HCT116 (cell line): ENCODE measurements at regions not wholly inside any gene's neighbourhood (a gene's known extent, or its start where the extent isn't known, plus 50 kb on each side); places are given as distances from the start of the nearest gene placed in this dataset.

Experiments used
- ATAC-seq: fragments of 200-7000 bp; cut with Tn5 transposase; 2 replicates; pipeline ENCODE4 v1.9.1; 2020; ENCODE audit warnings: mild to moderate bottlenecking, moderate library complexity
- BruUV-seq: library from RNA; stranded (reverse); fragments of 400-500 nt; replicated peaks from 2 replicates; lab custom pipeline; 2021; lab: Mats Ljungman, UMichigan
- CTCF ChIA-PET: fragments of 300-600 bp; sonication (Branson Sonifier 250); formaldehyde crosslinking; loops from one replicate; lab custom pipeline; 2021; ENCODE audit warnings: antibody characterized with exemption; lab: Charles Lee
- POLR2A ChIA-PET: fragments of 300-600, 350-600 bp; sonication (Branson Sonifier 250); formaldehyde crosslinking; loops from one replicate; lab custom pipeline; 2021; ENCODE audit warnings: antibody characterized with exemption; lab: Charles Lee
- RAD21 ChIA-PET, 2 experiments: fragments of 300-600 bp; sonication (Branson Sonifier 250); formaldehyde crosslinking; loops; one replicate each; lab custom pipeline; 2023; ENCODE audit warnings: low total read pairs in 2 of 2; ENCODE audit not compliant: uncharacterized antibody in 2 of 2, unreplicated experiment in 2 of 2, low non-redundant PET in 1 of 2; lab: Charles Lee
- DNase-seq: peaks from one replicate; pipeline ENCODE4 v3.0.0-alpha.2; 2010; ENCODE audit warnings: low read depth, low spot score
- H2AFZ ChIP-seq: fragments of 200-600 bp; shearing (Covaris generic), sonication (generic); 2 replicates; pipeline ENCODE4 v1.6.1; 2017; ENCODE audit warnings: low read depth, mixed run types, mixed read lengths, antibody characterized with exemption, low read length; ENCODE audit not compliant: poor library complexity, severe bottlenecking
- H3K27ac ChIP-seq: 2 replicates; pipeline ENCODE4 v1.5.1; 2012; ENCODE audit warnings: low read depth, low read length
- H3K27me3 ChIP-seq: fragments of 200-600 bp; sonication (generic); 2 replicates; pipeline ENCODE4 v1.6.1; 2016; ENCODE audit warnings: mixed run types, low read length, mixed read lengths; ENCODE audit not compliant: insufficient read depth
- H3K36me3 ChIP-seq, 2 experiments: fragments of 200-500 bp in 1 of 2; fragments of 200-600 bp in 1 of 2; sonication (Bioruptor generic) in 1 of 2; sonication (generic) in 1 of 2; 2 replicates each; pipeline versions ENCODE4 v1.5.1 to v1.6.1; 2014 to 2016; ENCODE audit warnings: low read length in 2 of 2, inconsistent platforms in 1 of 2, mixed read lengths in 1 of 2, mixed run types in 1 of 2; ENCODE audit not compliant: insufficient read depth in 2 of 2, control insufficient read depth in 1 of 2
- H3K4me1 ChIP-seq, 2 experiments: fragments of 200-600 bp in 1 of 2; sonication (generic) in 1 of 2; 2 replicates each; pipeline versions ENCODE4 v1.5.1 to v1.6.1; 2012 to 2017; ENCODE audit warnings: low read length in 2 of 2, inconsistent platforms in 1 of 2, mild to moderate bottlenecking in 1 of 2, mixed read lengths in 1 of 2, mixed run types in 1 of 2, moderate library complexity in 1 of 2; ENCODE audit not compliant: insufficient read depth in 2 of 2, control insufficient read depth in 1 of 2
- H3K4me2 ChIP-seq: fragments of 200-600 bp; sonication (generic); 2 replicates; pipeline ENCODE4 v1.6.1; 2017; ENCODE audit warnings: mixed run types, low read length, mixed read lengths
- H3K4me3 ChIP-seq, 2 experiments: fragments of 200-600 bp in 1 of 2; sonication (generic) in 1 of 2; replicated peaks in 1 of 2; 2 replicates each; pipeline ENCODE4 v1.5.1; 2011 to 2016; ENCODE audit warnings: low read length in 2 of 2, control low read depth in 1 of 2, low read depth in 1 of 2, mild to moderate bottlenecking in 1 of 2, mixed read lengths in 1 of 2, mixed run types in 1 of 2
- H3K79me2 ChIP-seq: fragments of 200-600 bp; sonication (generic); 2 replicates; pipeline ENCODE4 v1.6.1; 2017; ENCODE audit warnings: mild to moderate bottlenecking, mixed run types, low read length, moderate library complexity, mixed read lengths; ENCODE audit not compliant: insufficient read depth
- H3K9ac ChIP-seq: fragments of 200-600 bp; sonication (generic); 2 replicates; pipeline ENCODE4 v1.6.1; 2016; ENCODE audit warnings: low read length, mixed read lengths
- H3K9me2 ChIP-seq: fragments of 200-600 bp; sonication (generic), shearing (Covaris generic); 2 replicates; pipeline ENCODE4 v1.6.1; 2017; ENCODE audit warnings: mixed run types, mild to moderate bottlenecking, moderate library complexity; ENCODE audit not compliant: insufficient read depth
- H3K9me3 ChIP-seq, 2 experiments: fragments of 200-500 bp in 1 of 2; fragments of 200-600 bp in 1 of 2; sonication (Bioruptor generic) in 1 of 2; sonication (generic) in 1 of 2; 2 replicates each; pipeline ENCODE4 v1.6.1; 2014 to 2017; ENCODE audit warnings: low read length in 2 of 2, mixed read lengths in 2 of 2, inconsistent platforms in 1 of 2, low read depth in 1 of 2, mild to moderate bottlenecking in 1 of 2, mixed run types in 1 of 2, moderate library complexity in 1 of 2; ENCODE audit not compliant: control insufficient read depth in 1 of 2, insufficient read depth in 1 of 2
- H4K20me1 ChIP-seq: fragments of 200-600 bp; sonication (generic), shearing (Covaris generic); 2 replicates; pipeline ENCODE4 v1.6.1; 2017; ENCODE audit warnings: mixed run types, mild to moderate bottlenecking, moderate library complexity; ENCODE audit not compliant: insufficient read depth
- CBX3 ChIP-seq: IDR thresholded peaks from 2 replicates; pipeline ENCODE4 v1.6.1; 2012; ENCODE audit warnings: low read depth
- CEBPB ChIP-seq: IDR thresholded peaks from 2 replicates; pipeline ENCODE4 v1.6.1; 2012; ENCODE audit warnings: low read depth
- CTCF ChIP-seq, 3 experiments: fragments of 200-600 bp in 1 of 3; sonication (generic) in 1 of 3; IDR thresholded peaks in 2 of 3; conservative IDR thresholded peaks in 1 of 3; 2 replicates each; pipeline ENCODE4 v1.5.1; 2012 to 2017; ENCODE audit warnings: low read depth in 2 of 3, low read length in 2 of 3, antibody characterized with exemption in 1 of 3, borderline replicate concordance in 1 of 3, control low read depth in 1 of 3, mild to moderate bottlenecking in 1 of 3, mixed read lengths in 1 of 3, mixed run types in 1 of 3, moderate library complexity in 1 of 3; ENCODE audit not compliant: insufficient read depth in 1 of 3
- EGR1 ChIP-seq: IDR thresholded peaks from 2 replicates; pipeline ENCODE4 v1.6.1; 2012; ENCODE audit warnings: low read depth
- EZH2 ChIP-seq: fragments of 200-600 bp; sonication (generic); IDR thresholded peaks from 2 replicates; pipeline ENCODE4 v1.6.1; 2017; ENCODE audit warnings: antibody characterized with exemption, mixed run types
- EZH2phosphoT487 ChIP-seq: fragments of 200-600 bp; IDR thresholded peaks from 2 replicates; pipeline ENCODE4 v1.6.1; 2018; ENCODE audit warnings: antibody characterized with exemption, borderline replicate concordance
- FOSL1 ChIP-seq: IDR thresholded peaks from 2 replicates; pipeline ENCODE4 v1.6.1; 2012; ENCODE audit warnings: low read depth
- JUND ChIP-seq: IDR thresholded peaks from 2 replicates; pipeline ENCODE4 v1.6.1; 2012
- MAX ChIP-seq: IDR thresholded peaks from 2 replicates; pipeline ENCODE4 v1.6.1; 2012
- POLR2A ChIP-seq: IDR thresholded peaks from 2 replicates; pipeline ENCODE4 v1.7.0; 2011; ENCODE audit warnings: borderline replicate concordance; ENCODE audit not compliant: insufficient read depth, insufficient read length; ENCODE audit errors: extremely low read depth
- RAD21 ChIP-seq: IDR thresholded peaks from 2 replicates; pipeline ENCODE4 v1.6.1; 2012; ENCODE audit warnings: low read depth, mild to moderate bottlenecking
- SIN3A ChIP-seq: IDR thresholded peaks from 2 replicates; pipeline ENCODE4 v1.6.1; 2012; ENCODE audit warnings: low read depth
- SP1 ChIP-seq: IDR thresholded peaks from 2 replicates; pipeline ENCODE4 v1.6.1; 2012; ENCODE audit warnings: low read depth
- SRF ChIP-seq: IDR thresholded peaks from 2 replicates; pipeline ENCODE4 v1.6.1; 2012; ENCODE audit warnings: low read depth
- YY1 ChIP-seq: IDR thresholded peaks from 2 replicates; pipeline ENCODE4 v1.6.1; 2011; ENCODE audit warnings: low read length, low read depth, moderate library complexity, mild to moderate bottlenecking; ENCODE audit not compliant: insufficient replicate concordance; ENCODE audit errors: extremely low read depth
- ZNF274 ChIP-seq: fragments of 200-500 bp; sonication (Bioruptor generic); IDR thresholded peaks from 2 replicates; pipeline ENCODE4 v1.6.1; 2014; ENCODE audit warnings: mild to moderate bottlenecking, low read depth, low read length, inconsistent platforms
- intact Hi-C: fragments of 100-400 bp; cut with micrococcal nuclease; formaldehyde crosslinking; loops from 2 replicates; pipeline ENCODE4 v1.10.0; 2022
- TF ChIP-seq, protein P1 (sequence below): IDR thresholded peaks from 2 replicates; pipeline ENCODE4 v1.6.1; 2012; ENCODE audit warnings: low read depth
- TF ChIP-seq, protein P2 (sequence below): IDR thresholded peaks from 2 replicates; pipeline ENCODE4 v1.6.1; 2011; ENCODE audit warnings: mild to moderate bottlenecking, low read length, moderate library complexity; ENCODE audit not compliant: insufficient replicate concordance; ENCODE audit errors: extremely low read depth

GRCh38 chr4:84441758-84442377, 57.2 kb downstream of the NKX6-1 start:
- RAD21 ChIA-PET = no interaction called here
- no peak overlapping the region for H3K4me3 ChIP-seq

More at GRCh38 chr4:84441758-84442377, 57.2 kb downstream of the NKX6-1 start:
- no peak for ATAC-seq
- Histone ChIP-seq H4K20me1 (no peaks in the 10 kb centered on the region), H3K9me2 (no peaks in the 10 kb centered on the region), H3K9me3 (no peaks in the 10 kb centered on the region), H3K9ac (no peak overlapping the region), H3K36me3 (no peaks in the 10 kb centered on the region), H3K4me2 (no peak overlapping the region), H3K27ac (no peak overlapping the region), H2AFZ (no peak overlapping the region), H3K27me3 (peaks cover 13% of the 10 kb centered on the region; the same call in 1 of the 2 replicates), H3K4me1 (no peaks in the 10 kb centered on the region), H3K79me2 (no peaks in the 10 kb centered on the region)
- intact Hi-C loops = no loop called here
- BruUV-seq = no TSS peak
- ChIA-PET CTCF (interaction anchor here (3.1 kb wide), 1 partner anchor 10 kb away, joined by 22 read pairs; no protein-coding TSS in a partner anchor), POLR2A (no interaction called here)
- DNase-seq = no peak
- TF ChIP-seq CEBPB (no peak), CBX3 (no peak), CTCF (IDR thresholded peaks at IDR 0.05 in 2 of 3, conservative IDR thresholded peaks at IDR 0.05 in 1 of 3; ENCODE audit: borderline replicate concordance in 1 of 3, insufficient read depth in 1 of 3, low read depth in 2 of 3, low read length in 2 of 3) (no peak), EZH2 (no peak), FOSL1 (no peak), ZNF274 (no peak), SRF (no peak), EZH2phosphoT487 (no peak), YY1 (no peak), JUND (no peak), SP1 (no peak), RAD21 (no peak), POLR2A (no peak), MAX (no peak), SIN3A (no peak), EGR1 (no peak)
- TF ChIP-seq, protein P1, sequence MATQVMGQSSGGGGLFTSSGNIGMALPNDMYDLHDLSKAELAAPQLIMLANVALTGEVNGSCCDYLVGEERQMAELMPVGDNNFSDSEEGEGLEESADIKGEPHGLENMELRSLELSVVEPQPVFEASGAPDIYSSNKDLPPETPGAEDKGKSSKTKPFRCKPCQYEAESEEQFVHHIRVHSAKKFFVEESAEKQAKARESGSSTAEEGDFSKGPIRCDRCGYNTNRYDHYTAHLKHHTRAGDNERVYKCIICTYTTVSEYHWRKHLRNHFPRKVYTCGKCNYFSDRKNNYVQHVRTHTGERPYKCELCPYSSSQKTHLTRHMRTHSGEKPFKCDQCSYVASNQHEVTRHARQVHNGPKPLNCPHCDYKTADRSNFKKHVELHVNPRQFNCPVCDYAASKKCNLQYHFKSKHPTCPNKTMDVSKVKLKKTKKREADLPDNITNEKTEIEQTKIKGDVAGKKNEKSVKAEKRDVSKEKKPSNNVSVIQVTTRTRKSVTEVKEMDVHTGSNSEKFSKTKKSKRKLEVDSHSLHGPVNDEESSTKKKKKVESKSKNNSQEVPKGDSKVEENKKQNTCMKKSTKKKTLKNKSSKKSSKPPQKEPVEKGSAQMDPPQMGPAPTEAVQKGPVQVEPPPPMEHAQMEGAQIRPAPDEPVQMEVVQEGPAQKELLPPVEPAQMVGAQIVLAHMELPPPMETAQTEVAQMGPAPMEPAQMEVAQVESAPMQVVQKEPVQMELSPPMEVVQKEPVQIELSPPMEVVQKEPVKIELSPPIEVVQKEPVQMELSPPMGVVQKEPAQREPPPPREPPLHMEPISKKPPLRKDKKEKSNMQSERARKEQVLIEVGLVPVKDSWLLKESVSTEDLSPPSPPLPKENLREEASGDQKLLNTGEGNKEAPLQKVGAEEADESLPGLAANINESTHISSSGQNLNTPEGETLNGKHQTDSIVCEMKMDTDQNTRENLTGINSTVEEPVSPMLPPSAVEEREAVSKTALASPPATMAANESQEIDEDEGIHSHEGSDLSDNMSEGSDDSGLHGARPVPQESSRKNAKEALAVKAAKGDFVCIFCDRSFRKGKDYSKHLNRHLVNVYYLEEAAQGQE = no peak
- TF ChIP-seq, protein P2, sequence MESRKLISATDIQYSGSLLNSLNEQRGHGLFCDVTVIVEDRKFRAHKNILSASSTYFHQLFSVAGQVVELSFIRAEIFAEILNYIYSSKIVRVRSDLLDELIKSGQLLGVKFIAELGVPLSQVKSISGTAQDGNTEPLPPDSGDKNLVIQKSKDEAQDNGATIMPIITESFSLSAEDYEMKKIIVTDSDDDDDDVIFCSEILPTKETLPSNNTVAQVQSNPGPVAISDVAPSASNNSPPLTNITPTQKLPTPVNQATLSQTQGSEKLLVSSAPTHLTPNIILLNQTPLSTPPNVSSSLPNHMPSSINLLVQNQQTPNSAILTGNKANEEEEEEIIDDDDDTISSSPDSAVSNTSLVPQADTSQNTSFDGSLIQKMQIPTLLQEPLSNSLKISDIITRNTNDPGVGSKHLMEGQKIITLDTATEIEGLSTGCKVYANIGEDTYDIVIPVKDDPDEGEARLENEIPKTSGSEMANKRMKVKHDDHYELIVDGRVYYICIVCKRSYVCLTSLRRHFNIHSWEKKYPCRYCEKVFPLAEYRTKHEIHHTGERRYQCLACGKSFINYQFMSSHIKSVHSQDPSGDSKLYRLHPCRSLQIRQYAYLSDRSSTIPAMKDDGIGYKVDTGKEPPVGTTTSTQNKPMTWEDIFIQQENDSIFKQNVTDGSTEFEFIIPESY = no peak
